GM19463 (cell line): ENCODE measurements at regions not wholly inside any gene's neighbourhood (a gene's known extent, or its start where the extent isn't known, plus 50 kb on each side); places are given as distances from the start of the nearest gene placed in this dataset.
"Not testable (repeated sequence)": the region's sequence is repeated elsewhere in the genome, so short reads cannot be mapped to it uniquely, and the experiment has no call there.

Experiments
- ATAC-seq: cut with Tn5 transposase; IDR thresholded peaks from one replicate; pipeline ENCODE4 v1.9.1; 2021; ENCODE audit warnings: mild to moderate bottlenecking, moderate library complexity; ENCODE audit not compliant: unreplicated experiment

- no peak for ATAC-seq
Measured at GRCh38 chr2:195572895-195573683, 83.9 kb upstream of the SLC39A10 start.

- no peak for ATAC-seq
Measured at GRCh38 chr2:195570329-195570728, 86.7 kb upstream of the SLC39A10 start.

GRCh38 chr2:195569255-195569654 is 87.8 kb upstream of the SLC39A10 start:
- ATAC-seq: no peak

GRCh38 chr2:195564625-195565135 is 92.3 kb upstream of the SLC39A10 start:
- ATAC-seq: not testable (repeated sequence)

GRCh38 chr2:195563857-195564512 is 93.0 kb upstream of the SLC39A10 start:
- no peak for ATAC-seq

- ATAC-seq: no peak
Measured at GRCh38 chr2:195562570-195563566, 94.2 kb upstream of the SLC39A10 start.

GRCh38 chr2:195561116-195561921 is 95.7 kb upstream of the SLC39A10 start:
- ATAC-seq: peak; percentile 37

- ATAC-seq: no peak
Measured at GRCh38 chr2:195560209-195560895, 96.7 kb upstream of the SLC39A10 start.

GRCh38 chr2:195559431-195559914 is 97.6 kb upstream of the SLC39A10 start:
- peak; percentile 74 for ATAC-seq

GRCh38 chr2:195555971-195556370 is 101.1 kb upstream of the SLC39A10 start:
- no peak for ATAC-seq

GRCh38 chr2:195552581-195552980 is 104.4 kb upstream of the SLC39A10 start:
- ATAC-seq: no peak

GRCh38 chr2:195548198-195548940 is 108.7 kb upstream of the SLC39A10 start:
- no peak for ATAC-seq

- not testable (repeated sequence) for ATAC-seq
Measured at GRCh38 chr2:195547268-195547840, 109.7 kb upstream of the SLC39A10 start.

GRCh38 chr2:195545811-195546210 is 111.2 kb upstream of the SLC39A10 start:
- ATAC-seq: no peak

GRCh38 chr2:195543902-195544894 is 112.8 kb upstream of the SLC39A10 start:
- ATAC-seq: peak; percentile 87

- ATAC-seq: no peak
Measured at GRCh38 chr2:195543063-195543462, 114.0 kb upstream of the SLC39A10 start.

GRCh38 chr2:195542067-195542466 is 115.0 kb upstream of the SLC39A10 start:
- no peak for ATAC-seq
